Right atrium auricular region (tissue), 2 donors: ENCODE measurements at regions not wholly inside any gene's neighbourhood (a gene's known extent, or its start where the extent isn't known, plus 50 kb on each side); places are given as distances from the start of the nearest gene placed in this dataset.

Experiments used
- DNase-seq: peaks from one replicate; pipeline ENCODE4 v3.0.0-alpha.2; 2019; ENCODE audit warnings: low spot score
- H3K27ac ChIP-seq, 2 donors: fragments of 200-600 bp; sonication (generic); 1 replicate in 1 of 2; 2 replicates in 1 of 2; pipeline ENCODE4 v1.5.1; 2016 to 2019
- H3K27me3 ChIP-seq, 2 donors: fragments of 200-600 bp; sonication (generic); one replicate each; pipeline versions ENCODE4 v1.5.1 to v1.6.0; 2017 to 2019
- H3K36me3 ChIP-seq: fragments of 200-600 bp; sonication (generic); one replicate; pipeline ENCODE4 v1.5.1; 2016
- H3K4me1 ChIP-seq, 2 donors: fragments of 200-600 bp; sonication (generic); one replicate each; pipeline versions ENCODE4 v1.5.1 to v1.6.0; 2017 to 2019
- H3K4me3 ChIP-seq, 2 donors: fragments of 200-600 bp; sonication (generic); 1 replicate in 1 of 2; 2 replicates in 1 of 2; pipeline ENCODE4 v1.5.1; 2017 to 2019; ENCODE audit warnings: mild to moderate bottlenecking in 1 of 2, moderate library complexity in 1 of 2
- H3K9me3 ChIP-seq, 2 donors: fragments of 200-600 bp; sonication (generic); one replicate each; pipeline ENCODE4 v1.5.1; 2019
- TF ChIP-seq, protein P1 (sequence below), 2 donors: fragments of 200-600 bp; sonication (generic); IDR thresholded peaks; one replicate each; pipeline ENCODE4 v1.5.1; 2019; ENCODE audit warnings: antibody characterized with exemption in 2 of 2

DNA sequence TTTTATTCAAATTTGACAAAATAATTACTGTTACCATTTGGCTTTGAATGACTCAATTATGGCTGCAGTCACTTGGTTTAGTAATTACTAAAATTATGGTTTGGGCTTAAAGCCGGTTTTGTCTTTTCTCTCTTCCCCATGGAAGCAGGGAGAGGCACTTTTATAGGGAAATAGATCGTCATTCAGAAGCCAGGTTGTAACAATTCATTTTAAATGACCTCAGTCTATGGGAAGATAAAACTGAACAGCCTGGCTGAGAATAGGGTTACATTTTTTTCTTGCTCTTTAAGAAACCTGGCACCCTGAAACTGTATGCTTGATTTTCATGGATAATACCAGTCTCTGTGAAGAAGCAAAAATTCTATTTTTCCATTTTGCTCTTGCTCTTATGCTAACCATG lies 169.8 kb downstream of the SMC2 start:
- no peak for DNase-seq
- H3K27me3 ChIP-seq, result no peaks in the 10 kb centered on the region

DNA sequence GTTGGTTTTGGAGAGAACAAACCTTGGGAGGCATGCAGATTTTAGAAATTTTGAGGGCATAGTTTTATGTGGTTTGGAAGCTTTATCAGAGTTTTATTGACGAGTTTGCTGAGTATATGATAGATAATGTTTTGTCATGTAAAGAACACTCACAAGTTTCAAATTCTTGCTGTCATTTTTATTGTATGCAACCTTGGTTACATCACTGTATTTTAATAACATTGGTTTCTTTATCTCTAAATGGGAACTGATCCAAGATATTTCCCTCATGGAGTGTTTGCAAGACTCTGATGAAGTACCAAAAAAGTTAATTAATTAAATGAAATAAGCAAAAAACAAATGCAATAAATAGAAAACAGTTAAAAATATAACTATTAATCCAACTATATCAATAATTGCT lies 170.3 kb downstream of the SMC2 start:
- Histone ChIP-seq H3K9me3 (peaks cover 0 to 5% of the 10 kb centered on the region in 2 donors), H3K36me3 (no peaks in the 10 kb centered on the region), H3K27ac (no peak overlapping the region), H3K4me3 (no peak overlapping the region), H3K27me3 (no peaks in the 10 kb centered on the region), H3K4me1 (no peaks in the 10 kb centered on the region)
- DNase-seq, result no peak
- TF ChIP-seq, protein P1, sequence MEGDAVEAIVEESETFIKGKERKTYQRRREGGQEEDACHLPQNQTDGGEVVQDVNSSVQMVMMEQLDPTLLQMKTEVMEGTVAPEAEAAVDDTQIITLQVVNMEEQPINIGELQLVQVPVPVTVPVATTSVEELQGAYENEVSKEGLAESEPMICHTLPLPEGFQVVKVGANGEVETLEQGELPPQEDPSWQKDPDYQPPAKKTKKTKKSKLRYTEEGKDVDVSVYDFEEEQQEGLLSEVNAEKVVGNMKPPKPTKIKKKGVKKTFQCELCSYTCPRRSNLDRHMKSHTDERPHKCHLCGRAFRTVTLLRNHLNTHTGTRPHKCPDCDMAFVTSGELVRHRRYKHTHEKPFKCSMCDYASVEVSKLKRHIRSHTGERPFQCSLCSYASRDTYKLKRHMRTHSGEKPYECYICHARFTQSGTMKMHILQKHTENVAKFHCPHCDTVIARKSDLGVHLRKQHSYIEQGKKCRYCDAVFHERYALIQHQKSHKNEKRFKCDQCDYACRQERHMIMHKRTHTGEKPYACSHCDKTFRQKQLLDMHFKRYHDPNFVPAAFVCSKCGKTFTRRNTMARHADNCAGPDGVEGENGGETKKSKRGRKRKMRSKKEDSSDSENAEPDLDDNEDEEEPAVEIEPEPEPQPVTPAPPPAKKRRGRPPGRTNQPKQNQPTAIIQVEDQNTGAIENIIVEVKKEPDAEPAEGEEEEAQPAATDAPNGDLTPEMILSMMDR (IDR thresholded peaks at IDR 0.05), result no peak

More for the DNA sequence above, 169.8 kb downstream of the SMC2 start:
- Histone ChIP-seq H3K9me3 (peaks cover 0 to 5% of the 10 kb centered on the region in 2 donors), H3K4me3 (no peak overlapping the region), H3K27ac (no peak overlapping the region), H3K36me3 (no peaks in the 10 kb centered on the region), H3K4me1 (no peaks in the 10 kb centered on the region)
- TF ChIP-seq, protein P1 (IDR thresholded peaks at IDR 0.05), result no peak

DNA sequence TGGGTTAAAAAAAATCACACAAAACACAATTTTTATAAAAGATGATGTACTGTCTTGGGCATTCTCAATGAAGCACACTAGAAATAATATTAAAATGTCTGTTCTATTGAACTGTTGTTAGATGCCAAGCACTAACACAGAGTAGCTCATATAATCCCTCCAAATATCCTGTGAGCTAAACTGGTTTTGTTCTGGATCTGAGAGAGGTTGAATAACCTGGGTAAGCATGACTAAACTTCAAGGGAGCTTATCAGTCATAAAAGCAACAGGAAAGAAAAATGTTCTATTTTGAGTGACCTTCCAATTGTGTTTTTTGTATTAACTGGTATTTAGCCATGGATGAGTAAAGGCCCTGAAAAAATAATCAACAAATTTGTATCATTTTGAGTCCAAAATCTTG lies 175.3 kb downstream of the SMC2 start:
- TF ChIP-seq, protein P1 (IDR thresholded peaks at IDR 0.05), result no peak
- peaks cover 0 to 5% of the 10 kb centered on the region in 2 donors for H3K9me3 ChIP-seq
- DNase-seq, result no peak
- no peak overlapping the region for H3K4me3 ChIP-seq
- no peaks in the 10 kb centered on the region for H3K36me3 ChIP-seq
- no peaks in the 10 kb centered on the region for H3K4me1 ChIP-seq
- H3K27me3 ChIP-seq, result no peaks in the 10 kb centered on the region
- H3K27ac ChIP-seq, result no peak overlapping the region

DNA sequence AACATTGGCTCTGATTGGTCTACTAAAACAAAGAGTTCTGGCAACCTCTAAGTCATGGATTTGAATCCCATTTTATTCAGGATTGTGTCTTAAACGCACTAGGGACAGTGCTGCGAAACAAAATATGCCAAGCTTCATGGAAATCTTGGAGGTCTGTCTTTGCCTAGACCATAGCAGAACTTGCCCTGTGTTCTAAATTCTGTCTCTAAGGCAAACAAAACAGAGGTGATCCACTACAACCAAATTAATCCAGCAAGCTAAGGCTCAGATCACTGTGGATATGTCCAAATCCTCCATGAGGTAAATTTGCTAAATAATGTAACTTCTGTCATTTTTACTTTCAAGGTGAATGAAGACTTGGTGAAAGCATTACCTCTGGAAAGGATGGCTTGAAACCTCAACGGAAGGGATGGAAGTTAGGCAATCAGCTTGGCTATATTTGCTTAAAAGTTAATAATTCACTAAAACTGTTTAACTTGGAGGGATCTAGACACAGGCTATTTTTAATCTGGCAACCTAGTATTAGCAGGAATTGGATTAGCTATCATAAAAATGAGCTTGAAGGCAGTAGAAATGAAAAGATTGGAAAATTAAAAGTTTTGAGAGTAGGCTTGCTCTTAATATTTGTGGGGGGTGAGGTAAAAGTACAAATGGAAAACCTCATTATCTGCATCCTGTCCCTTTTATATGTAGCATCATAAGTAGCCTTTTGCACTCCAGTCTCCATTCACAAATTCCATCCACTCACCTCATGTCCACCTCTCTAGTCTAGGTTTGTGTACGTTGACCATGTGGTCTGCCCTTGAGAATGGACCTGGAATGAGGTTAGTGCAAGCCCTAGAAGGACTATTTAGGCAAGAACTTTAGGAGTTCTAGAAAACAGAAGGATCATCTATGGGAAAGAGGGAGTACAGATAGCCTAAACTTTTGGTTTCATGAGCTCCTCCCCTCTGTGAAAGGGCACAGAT lies 176.2 kb downstream of the SMC2 start:
- H3K4me3 ChIP-seq, result no peak overlapping the region
- H3K36me3 ChIP-seq, result no peaks in the 10 kb centered on the region
- DNase-seq, result no peak
- no peak overlapping the region for H3K27ac ChIP-seq
- H3K27me3 ChIP-seq, result no peaks in the 10 kb centered on the region
- H3K4me1 ChIP-seq, result no peaks in the 10 kb centered on the region
- TF ChIP-seq, protein P1 (IDR thresholded peaks at IDR 0.05), result no peak
- no peaks in the 10 kb centered on the region for H3K9me3 ChIP-seq

DNA sequence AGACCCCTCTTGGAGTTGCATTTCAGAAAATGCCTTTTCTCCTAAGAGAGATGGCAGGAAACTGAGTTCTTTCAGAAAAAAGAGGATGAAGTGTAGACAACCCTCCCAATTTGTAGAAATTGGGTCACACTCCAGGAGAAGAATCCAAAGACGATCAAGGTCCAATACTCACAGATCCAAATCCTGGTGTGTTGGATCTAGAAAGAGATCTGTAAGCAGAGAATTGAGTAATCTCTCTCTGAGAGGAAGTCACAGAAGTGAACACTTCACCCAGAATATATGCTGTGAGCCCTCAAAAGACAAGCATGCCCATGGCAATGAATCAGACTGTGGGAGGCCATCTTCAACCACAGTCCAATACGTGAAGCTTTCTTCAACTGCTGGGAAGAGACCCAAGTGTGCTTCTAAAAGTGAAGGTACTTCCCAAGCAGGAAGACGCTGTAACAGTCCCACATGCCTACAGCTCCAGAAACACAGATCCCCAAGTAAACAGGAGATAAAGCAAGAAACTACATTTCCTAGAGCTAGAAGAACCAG lies 182.7 kb downstream of the SMC2 start:
- Histone ChIP-seq H3K4me1 (no peaks in the 10 kb centered on the region), H3K9me3 (no peaks in the 10 kb centered on the region), H3K27ac (no peak overlapping the region), H3K27me3 (no peaks in the 10 kb centered on the region), H3K4me3 (no peak overlapping the region), H3K36me3 (no peaks in the 10 kb centered on the region)
- no peak for DNase-seq
- TF ChIP-seq, protein P1 (IDR thresholded peaks at IDR 0.05), result no peak
